ENCODE measurements at regions not wholly inside any gene's neighbourhood (a gene's known extent, or its start where the extent isn't known, plus 50 kb on each side); places are given as distances from the start of the nearest gene placed in this dataset.

DNA sequence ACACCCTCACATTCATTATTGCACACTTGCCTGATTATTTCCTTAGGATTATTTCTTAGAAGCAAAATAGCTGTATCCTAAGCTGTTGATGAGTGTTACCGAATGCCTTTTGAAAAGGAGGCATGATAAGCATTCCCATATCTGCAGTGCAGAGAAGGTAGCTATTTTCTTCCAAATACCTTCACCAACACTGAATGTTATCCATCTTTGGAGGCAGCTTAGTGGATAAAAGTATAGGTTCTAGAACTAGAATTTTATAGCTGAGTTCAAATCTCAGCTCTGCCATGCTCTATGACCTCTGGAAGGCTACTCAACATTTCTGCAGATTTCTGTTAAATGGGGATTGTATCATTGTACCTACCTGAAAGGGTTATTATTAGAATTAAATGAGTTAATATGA, 185.0 kb upstream of the CCDC150 start:
- TF ChIP-seq CTCF (IDR thresholded peaks at IDR 0.05) (no peak), POLR2A (IDR thresholded peaks at IDR 0.05) (no peak), POLR2AphosphoS5 (IDR thresholded peaks at IDR 0.05) (no peak), EP300 (IDR thresholded peaks at IDR 0.05) (no peak)

Data from stomach (tissue), 4 donors.